ENCODE measurements at regions not wholly inside any gene's neighbourhood (a gene's known extent, or its start where the extent isn't known, plus 50 kb on each side); places are given as distances from the start of the nearest gene placed in this dataset.
A peak's percentile ranks its signal among the peaks of the same experiment; 100 is the strongest.

- peak; percentile 36 to 56 (median 48) for ATAC-seq
Observed at GRCh38 chr15:58249646-58250312, 111.6 kb downstream of the AQP9 start.

GRCh38 chr15:58252586-58253323 is 114.6 kb downstream of the AQP9 start:
- no peak overlapping the region for H3K4me3 ChIP-seq (ENCODE audit: low read length)

More at GRCh38 chr15:58249646-58250312, 111.6 kb downstream of the AQP9 start:
- Histone ChIP-seq H3K4me3 (ENCODE audit: low read length) (no peak overlapping the region), H3K36me3 (ENCODE audit: control insufficient read depth, insufficient read depth, low read length) (no peaks in the 10 kb centered on the region), H3K27ac (ENCODE audit: low read length) (no peak overlapping the region), H3K9me3 (ENCODE audit: control insufficient read depth, insufficient read depth, low read length) (no peaks in the 10 kb centered on the region), H3K27me3 (ENCODE audit: control insufficient read depth, insufficient read depth, low read length) (no peaks in the 10 kb centered on the region), H3K4me1 (ENCODE audit: control insufficient read depth, insufficient read depth, low read length) (peaks cover 22% of the 10 kb centered on the region)
- 60% methylated on average over 7 of the region's 8 CpGs for WGBS (ENCODE audit: insufficient coverage)
- TF ChIP-seq CTCF (IDR thresholded peaks at IDR 0.05) = no peak
- peak overlapping the region; percentile 36 for H3K4me3 Mint-ChIP-seq
- H3K27ac Mint-ChIP-seq = peak overlapping the region in 1 of 2 donors; percentile 75
- peaks cover 26 to 42% of the 10 kb centered on the region in 2 donors for H3K4me1 Mint-ChIP-seq
- peaks cover 6 to 9% of the 10 kb centered on the region in 2 donors for H3K27me3 Mint-ChIP-seq (ENCODE audit: low read depth in 2 of 2)
- intact Hi-C loops (cut with micrococcal nuclease) = no loop called here
- H3K9me3 Mint-ChIP-seq = no peaks in the 10 kb centered on the region
- no peaks in the 10 kb centered on the region for H3K36me3 Mint-ChIP-seq
- peak in 1 of 2 donors; percentile 56 for DNase-seq

GRCh38 chr15:58257776-58258325 is 119.7 kb downstream of the AQP9 start:
- Histone ChIP-seq H3K36me3 (ENCODE audit: control insufficient read depth, insufficient read depth, low read length) (no peaks in the 10 kb centered on the region), H3K9me3 (ENCODE audit: control insufficient read depth, insufficient read depth, low read length) (no peaks in the 10 kb centered on the region), H3K4me1 (ENCODE audit: control insufficient read depth, insufficient read depth, low read length) (no peaks in the 10 kb centered on the region), H3K27ac (ENCODE audit: low read length) (no peak overlapping the region), H3K4me3 (ENCODE audit: low read length) (no peak overlapping the region), H3K27me3 (ENCODE audit: control insufficient read depth, insufficient read depth, low read length) (peaks cover 2% of the 10 kb centered on the region)
- H3K4me1 Mint-ChIP-seq = no peaks in the 10 kb centered on the region
- DNase-seq (no peak), ATAC-seq (no peak)
- H3K4me3 Mint-ChIP-seq = no peak overlapping the region
- H3K9me3 Mint-ChIP-seq = no peaks in the 10 kb centered on the region
- intact Hi-C loops (cut with micrococcal nuclease) = no loop called here
- 96% methylated on average over 6 of the region's 7 CpGs for WGBS (ENCODE audit: insufficient coverage)
- no peak for TF ChIP-seq CTCF (IDR thresholded peaks at IDR 0.05)
- H3K36me3 Mint-ChIP-seq = no peaks in the 10 kb centered on the region
- no peak overlapping the region for H3K27ac Mint-ChIP-seq
- H3K27me3 Mint-ChIP-seq (ENCODE audit: low read depth in 2 of 2) = peaks cover 10 to 34% of the 10 kb centered on the region in 2 donors

More at GRCh38 chr15:58252586-58253323, 114.6 kb downstream of the AQP9 start:
- TF ChIP-seq CTCF (IDR thresholded peaks at IDR 0.05) = no peak
- 82% methylated on average over 7 of the region's 7 CpGs for WGBS (ENCODE audit: insufficient coverage)
- intact Hi-C loops (cut with micrococcal nuclease) = no loop called here
- Mint-ChIP-seq H3K27me3 (ENCODE audit: low read depth in 2 of 2) (peaks cover 13 to 32% of the 10 kb centered on the region in 2 donors), H3K4me1 (peaks cover 17 to 26% of the 10 kb centered on the region in 2 donors), H3K27ac (no peak overlapping the region), H3K4me3 (no peak overlapping the region), H3K36me3 (no peaks in the 10 kb centered on the region), H3K9me3 (no peaks in the 10 kb centered on the region)
- DNase-seq (no peak), ATAC-seq (no peak)
- Histone ChIP-seq H3K9me3 (ENCODE audit: control insufficient read depth, insufficient read depth, low read length) (no peaks in the 10 kb centered on the region), H3K4me1 (ENCODE audit: control insufficient read depth, insufficient read depth, low read length) (peaks cover 11% of the 10 kb centered on the region), H3K27ac (ENCODE audit: low read length) (no peak overlapping the region), H3K36me3 (ENCODE audit: control insufficient read depth, insufficient read depth, low read length) (no peaks in the 10 kb centered on the region), H3K27me3 (ENCODE audit: control insufficient read depth, insufficient read depth, low read length) (no peaks in the 10 kb centered on the region)

Data from natural killer cell (primary cell).